Stimulated activated CD4-positive, alpha-beta T cell treated with anti-CD3 and anti-CD28 coated beads, Interleukin-1b, Interleukin-23, amount 100 ng/mL, for 4 hours (primary cell): ENCODE measurements at regions not wholly inside any gene's neighbourhood (a gene's known extent, or its start where the extent isn't known, plus 50 kb on each side); places are given as distances from the start of the nearest gene placed in this dataset.

Experiments used
- DNase-seq, 2 donors: peaks; one replicate each; pipeline ENCODE4 v3.0.0-alpha.2; 2020; ENCODE audit warnings: low read depth in 2 of 2

DNA sequence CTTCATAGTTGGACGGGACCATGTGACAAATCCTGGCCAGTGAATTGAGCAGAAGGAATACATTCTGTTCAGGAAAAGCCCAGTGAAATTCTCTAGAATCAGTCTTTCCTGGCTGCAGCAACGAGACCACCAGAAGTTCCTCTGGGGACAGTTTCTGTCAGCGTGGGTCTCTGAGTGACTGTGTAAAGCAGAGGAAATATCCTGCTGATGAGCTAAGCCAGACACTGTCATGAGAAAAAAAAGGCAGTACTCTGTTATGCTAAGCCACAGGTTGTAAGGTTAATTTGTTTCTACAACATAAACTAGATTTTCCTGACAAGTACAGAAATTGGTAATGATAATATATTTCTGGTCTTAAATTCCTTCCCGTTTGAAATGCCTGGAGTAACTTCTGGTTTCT is 664.4 kb downstream of the LMO4 start:
- no peak for DNase-seq

- no peak for DNase-seq
Measured at GRCh38 chr1:87999852-88000251, 671.2 kb downstream of the LMO4 start.

GRCh38 chr1:88001460-88001859 is 672.8 kb downstream of the LMO4 start:
- DNase-seq = no peak

GRCh38 chr1:88003255-88003654 is 674.6 kb downstream of the LMO4 start:
- DNase-seq = no peak

DNA sequence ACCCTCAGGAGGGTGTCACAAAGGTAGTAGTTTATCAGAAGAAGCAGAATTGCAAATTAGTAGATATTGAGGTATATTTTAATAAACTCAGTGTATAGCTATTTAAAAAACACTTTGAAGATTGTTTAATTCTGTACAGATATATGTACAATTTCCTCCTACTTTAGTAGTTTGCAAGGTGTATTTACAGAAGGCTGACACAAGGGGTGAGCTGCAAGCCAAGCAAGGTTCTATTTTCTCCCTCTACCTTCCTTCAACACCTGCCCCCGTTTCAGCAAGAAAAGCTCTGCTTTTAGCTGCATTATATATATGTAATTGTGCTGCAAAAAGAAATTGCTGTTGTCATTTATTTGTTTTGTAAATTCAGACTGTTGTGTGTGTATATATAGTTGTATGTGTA is 674.2 kb upstream of the PKN2 start:
- no peak for DNase-seq

- no peak for DNase-seq
Measured at GRCh38 chr1:88013485-88013884, 670.6 kb upstream of the PKN2 start.

DNA sequence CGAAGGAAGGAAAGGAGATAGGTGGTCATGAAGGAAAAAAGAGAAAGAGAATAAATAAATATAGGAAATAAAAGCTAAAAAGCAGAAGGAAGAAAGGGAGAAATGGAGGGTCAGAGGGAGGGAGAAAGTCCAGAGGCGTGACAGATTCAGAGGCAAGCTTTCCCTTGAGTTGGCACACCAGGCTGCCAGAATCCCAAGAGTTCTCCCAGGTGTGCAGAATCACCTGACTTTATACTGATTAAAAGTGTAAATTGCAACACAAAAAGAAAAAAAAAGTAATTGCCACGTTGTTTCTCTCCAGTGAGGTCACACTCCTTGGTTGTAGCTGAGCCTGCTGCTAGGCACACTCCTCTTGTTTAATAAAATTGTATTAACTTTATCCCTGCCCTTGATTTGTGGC is 669.9 kb upstream of the PKN2 start:
- no peak for DNase-seq

DNA sequence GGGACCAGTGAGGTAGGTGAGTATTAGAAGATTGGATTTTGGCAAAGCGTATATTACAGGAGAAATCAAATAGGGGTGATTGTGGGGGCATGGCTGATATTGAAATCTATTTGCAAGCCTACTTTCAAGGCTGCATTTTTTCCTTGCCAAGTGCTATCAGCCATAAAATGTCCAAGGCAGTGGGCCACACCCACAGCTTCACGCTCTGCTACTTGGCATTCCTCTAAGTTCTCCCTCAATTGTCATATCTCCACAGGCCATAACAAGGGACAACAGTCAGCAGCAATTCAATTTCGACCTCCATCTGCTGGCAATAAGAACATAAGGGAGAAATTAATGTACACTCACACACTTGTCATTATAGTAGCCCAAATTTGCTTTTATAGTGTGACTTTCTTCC is 667.1 kb upstream of the PKN2 start:
- no peak for DNase-seq

- DNase-seq = no peak
Measured at GRCh38 chr1:88021529-88021928, 662.5 kb upstream of the PKN2 start.

GRCh38 chr1:88022516-88022915 is 661.6 kb upstream of the PKN2 start:
- DNase-seq = no peak

DNA sequence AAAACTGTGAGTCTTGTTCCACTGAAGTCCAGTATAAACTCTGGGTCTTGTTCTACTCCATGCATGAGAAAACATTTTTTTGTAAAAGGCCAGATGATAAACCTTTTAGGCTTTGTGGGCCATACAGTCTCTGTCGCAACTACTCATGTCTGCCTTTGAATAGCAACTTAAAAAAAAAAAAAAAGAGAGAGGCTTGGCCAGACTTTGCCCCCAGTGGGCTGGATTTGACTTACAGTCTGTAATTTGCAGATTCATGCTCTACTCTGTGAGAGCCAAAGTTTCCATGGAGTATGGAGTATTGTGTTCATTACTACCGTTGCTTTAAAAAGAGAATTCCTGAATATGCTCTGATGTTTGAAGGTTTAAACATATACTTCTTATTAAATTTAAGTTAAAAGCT is 654.9 kb upstream of the PKN2 start:
- DNase-seq = no peak

GRCh38 chr1:88029899-88030298 is 654.2 kb upstream of the PKN2 start:
- no peak for DNase-seq

- DNase-seq = no peak
Measured at GRCh38 chr1:88035578-88035977, 648.5 kb upstream of the PKN2 start.

DNA sequence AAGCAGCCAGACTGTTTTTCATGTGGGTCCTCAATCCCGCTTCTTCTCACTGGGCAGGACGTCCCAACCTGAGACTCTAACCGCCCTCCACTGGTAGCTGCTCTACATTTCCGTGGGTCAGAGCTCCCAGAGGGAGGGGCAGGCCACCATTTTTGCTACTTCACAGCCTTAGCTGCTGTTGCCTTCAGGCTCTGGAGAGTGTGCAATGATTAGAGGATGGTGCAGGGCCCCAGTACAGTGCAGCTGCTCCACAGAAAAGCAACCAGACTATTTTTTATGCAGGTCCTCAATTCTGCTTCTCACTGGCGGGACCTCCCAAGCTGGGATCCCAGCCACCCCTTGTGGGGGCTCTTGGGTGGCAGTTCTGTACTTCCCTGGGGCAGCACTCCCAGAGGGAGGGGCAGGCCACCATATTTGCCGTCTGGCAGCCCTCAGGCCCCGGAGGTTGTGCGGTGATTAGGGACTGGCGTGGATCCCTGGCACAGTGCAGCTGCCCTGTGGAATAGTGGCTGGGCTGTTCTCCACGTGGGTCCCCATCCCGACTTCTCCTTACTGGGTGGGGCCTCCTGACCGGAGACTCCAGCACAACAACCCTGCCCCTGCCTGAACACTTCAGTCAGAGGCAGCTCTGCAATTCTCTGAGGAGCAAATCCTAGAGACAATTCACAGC is 647.6 kb upstream of the PKN2 start:
- DNase-seq = no peak

- DNase-seq = no peak
Measured at GRCh38 chr1:88039240-88039639, 644.8 kb upstream of the PKN2 start.

GRCh38 chr1:88043834-88044233 is 640.2 kb upstream of the PKN2 start:
- no peak for DNase-seq

GRCh38 chr1:88052167-88052566 is 631.9 kb upstream of the PKN2 start:
- no peak for DNase-seq

- DNase-seq = no peak
Measured at GRCh38 chr1:88053065-88053464, 631.0 kb upstream of the PKN2 start.

DNA sequence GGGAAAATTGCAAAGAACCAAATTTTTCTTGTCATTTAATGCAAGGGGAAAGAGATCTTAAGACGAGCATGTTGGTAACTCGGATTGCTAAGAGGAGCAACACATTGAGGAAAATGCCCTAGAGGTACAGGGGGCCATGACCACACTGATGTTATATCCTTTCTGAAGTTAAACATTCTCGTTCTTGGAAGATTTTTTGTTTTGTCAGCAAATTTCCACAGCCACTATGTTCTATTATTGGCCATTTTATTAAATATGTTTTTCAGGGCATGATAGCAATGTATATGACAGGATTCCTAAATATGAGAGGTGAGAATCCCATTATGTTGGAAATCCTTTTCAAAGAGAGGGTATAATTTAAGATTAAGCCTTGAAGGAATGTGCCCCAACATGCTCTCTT is 627.2 kb upstream of the PKN2 start:
- DNase-seq = no peak

- no peak for DNase-seq
Measured at GRCh38 chr1:88058205-88058604, 625.9 kb upstream of the PKN2 start.

DNA sequence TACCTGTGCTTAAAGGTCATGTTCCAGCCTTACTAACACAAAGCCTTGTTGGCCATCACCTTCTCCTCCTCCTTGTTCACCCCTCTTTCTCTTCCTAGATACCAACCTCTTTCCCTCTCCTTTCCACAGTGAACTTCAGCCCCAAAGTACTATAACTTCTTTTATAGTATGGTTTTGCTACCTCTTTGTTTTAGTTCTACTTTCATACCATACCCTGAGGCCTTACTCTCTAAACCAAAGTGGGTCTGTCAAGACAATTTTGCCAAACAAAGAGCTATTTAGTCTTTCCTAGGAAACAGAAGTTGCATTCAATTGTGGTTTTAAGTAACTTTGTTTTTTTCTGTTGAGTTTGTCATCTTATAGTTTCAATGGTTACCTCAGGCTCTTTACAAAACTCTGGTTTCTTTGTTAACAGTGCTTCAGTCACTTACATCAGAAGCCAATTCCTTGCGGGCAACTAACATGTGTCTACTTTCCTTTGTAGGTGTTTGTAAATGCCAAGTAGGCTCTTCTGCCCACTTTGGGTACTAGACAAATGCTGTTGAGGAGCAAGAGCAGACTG is 623.9 kb upstream of the PKN2 start:
- DNase-seq = no peak

DNA sequence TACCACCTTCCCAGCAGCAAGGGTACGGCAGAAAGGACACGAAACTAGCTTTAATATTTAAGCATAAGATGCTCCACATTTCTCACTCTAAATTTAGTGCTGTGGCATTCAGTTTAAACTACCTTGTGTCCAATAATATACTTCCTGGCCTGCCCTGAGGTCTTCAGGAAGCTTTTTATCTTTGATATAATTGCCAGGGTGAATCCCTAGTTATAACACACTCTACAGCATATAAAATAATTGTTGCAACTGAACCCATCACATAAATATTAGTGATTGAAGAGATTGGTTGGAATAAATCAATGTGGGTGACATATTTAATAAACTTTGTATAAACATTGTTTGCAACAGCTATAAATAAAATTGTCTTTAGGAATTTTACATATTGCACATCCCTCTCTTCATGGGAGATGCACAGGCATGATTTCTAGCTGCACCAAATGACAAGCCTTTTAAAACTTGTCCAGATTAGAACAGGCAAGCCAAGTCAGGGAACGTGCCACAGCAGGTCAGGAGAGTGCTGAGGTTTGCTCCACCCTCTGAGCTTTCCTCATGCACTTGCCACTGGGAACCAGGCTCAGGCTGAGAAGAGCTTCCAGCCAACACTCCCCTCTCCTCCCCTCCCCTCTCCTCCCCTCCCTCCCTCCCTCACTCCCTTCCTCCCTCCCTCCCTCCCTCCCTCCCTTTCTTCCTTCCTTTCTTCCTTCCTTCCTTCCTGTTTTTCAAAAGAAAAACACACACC is 623.2 kb upstream of the PKN2 start:
- DNase-seq = no peak

GRCh38 chr1:88061492-88062177 is 622.4 kb upstream of the PKN2 start:
- no peak for DNase-seq
